Right lobe of liver (tissue), 4 donors: ENCODE measurements at regions not wholly inside any gene's neighbourhood (a gene's known extent, or its start where the extent isn't known, plus 50 kb on each side); places are given as distances from the start of the nearest gene placed in this dataset.

ENCODE experiments used
- CTCF ChIP-seq, 4 donors: fragments of 200-600 bp in 3 of 4; fragments of 450-650 bp in 1 of 4; IDR thresholded peaks; one replicate each; pipeline versions ENCODE4 v1.5.1 to v1.8.0; 2016 to 2022; ENCODE audit warnings: antibody characterized with exemption in 4 of 4, mild to moderate bottlenecking in 2 of 4
- POLR2A ChIP-seq: fragments of 450-650 bp; IDR thresholded peaks from one replicate; pipeline ENCODE4 v1.6.1; 2017; ENCODE audit warnings: antibody characterized with exemption, mild to moderate bottlenecking
- donor health status: DM: no; HTN: no; CAD: no.
- donor health status: DM: no; HTN: no; CAD: no.
- donor health status: DM: no; HTN: yes; CAD: no.

DNA sequence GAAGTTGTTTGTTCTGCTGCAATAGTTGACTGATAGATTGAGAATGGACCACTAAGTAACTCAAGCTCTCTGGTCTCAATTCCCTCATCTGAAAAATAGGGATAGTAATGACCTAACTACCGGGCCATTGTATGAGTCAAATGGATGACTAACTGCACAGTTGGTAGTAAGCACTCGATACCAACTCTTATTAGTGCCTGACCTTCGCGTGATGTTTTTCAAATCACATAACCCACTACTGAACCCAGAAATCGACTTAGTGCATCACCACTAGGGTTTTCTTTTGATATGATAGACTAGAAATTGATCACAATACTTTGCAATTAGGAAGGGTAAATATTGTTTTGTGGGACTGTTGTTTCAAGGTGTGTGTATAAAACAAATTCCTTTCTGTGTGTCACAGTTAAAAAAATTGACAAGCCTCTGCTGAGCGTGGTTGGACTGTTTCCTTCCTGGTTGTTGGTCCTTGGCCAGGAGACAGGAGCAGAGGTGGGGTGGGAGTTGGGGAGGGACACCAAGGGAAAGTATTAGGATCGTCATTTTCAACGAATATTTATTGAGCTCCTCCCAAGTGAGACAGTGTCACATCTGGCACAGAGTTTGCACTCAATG, 54.0 kb upstream of the LRP8 start:
- no peak for TF ChIP-seq POLR2A
- TF ChIP-seq CTCF (IDR thresholded peaks at IDR 0.05): no peak
